DND-41 (cell line): ENCODE measurements at regions not wholly inside any gene's neighbourhood (a gene's known extent, or its start where the extent isn't known, plus 50 kb on each side); places are given as distances from the start of the nearest gene placed in this dataset.

Experiments
- CTCF ChIP-seq: IDR thresholded peaks from 2 replicates; pipeline ENCODE4 v1.5.1; 2012; ENCODE audit warnings: borderline replicate concordance, low read length, moderate library complexity, mild to moderate bottlenecking; ENCODE audit not compliant: poor library complexity, severe bottlenecking; ENCODE audit errors: extremely low read depth
- EZH2 ChIP-seq: IDR thresholded peaks from 3 replicates; pipeline ENCODE4 v1.6.1; 2012; ENCODE audit warnings: borderline replicate concordance, low read depth, mild to moderate bottlenecking, moderate library complexity, low read length, inconsistent platforms; ENCODE audit not compliant: severe bottlenecking

- TF ChIP-seq CTCF, result no peak
- TF ChIP-seq EZH2, result no peak
Observed at GRCh38 chr16:73797115-73797514, 499.5 kb upstream of the PSMD7 start.
